HCT116 (cell line): ENCODE measurements at regions not wholly inside any gene's neighbourhood (a gene's known extent, or its start where the extent isn't known, plus 50 kb on each side); places are given as distances from the start of the nearest gene placed in this dataset.

Experiments
- ATAC-seq: fragments of 200-7000 bp; cut with Tn5 transposase; 2 replicates; pipeline ENCODE4 v1.9.1; 2020; ENCODE audit warnings: mild to moderate bottlenecking, moderate library complexity
- BruUV-seq: library from RNA; stranded (reverse); fragments of 400-500 nt; replicated peaks from 2 replicates; lab custom pipeline; 2021; lab: Mats Ljungman, UMichigan
- CTCF ChIA-PET: fragments of 300-600 bp; sonication (Branson Sonifier 250); formaldehyde crosslinking; loops from one replicate; lab custom pipeline; 2021; ENCODE audit warnings: antibody characterized with exemption; lab: Charles Lee
- POLR2A ChIA-PET: fragments of 300-600, 350-600 bp; sonication (Branson Sonifier 250); formaldehyde crosslinking; loops from one replicate; lab custom pipeline; 2021; ENCODE audit warnings: antibody characterized with exemption; lab: Charles Lee
- RAD21 ChIA-PET, 2 experiments: fragments of 300-600 bp; sonication (Branson Sonifier 250); formaldehyde crosslinking; loops; one replicate each; lab custom pipeline; 2023; ENCODE audit warnings: low total read pairs in 2 of 2; ENCODE audit not compliant: uncharacterized antibody in 2 of 2, unreplicated experiment in 2 of 2, low non-redundant PET in 1 of 2; lab: Charles Lee
- DNase-seq: peaks from one replicate; pipeline ENCODE4 v3.0.0-alpha.2; 2010; ENCODE audit warnings: low read depth, low spot score
- H2AFZ ChIP-seq: fragments of 200-600 bp; shearing (Covaris generic), sonication (generic); 2 replicates; pipeline ENCODE4 v1.6.1; 2017; ENCODE audit warnings: low read depth, mixed run types, mixed read lengths, antibody characterized with exemption, low read length; ENCODE audit not compliant: poor library complexity, severe bottlenecking
- H3K27ac ChIP-seq: 2 replicates; pipeline ENCODE4 v1.5.1; 2012; ENCODE audit warnings: low read depth, low read length
- H3K27me3 ChIP-seq: fragments of 200-600 bp; sonication (generic); 2 replicates; pipeline ENCODE4 v1.6.1; 2016; ENCODE audit warnings: mixed run types, low read length, mixed read lengths; ENCODE audit not compliant: insufficient read depth
- H3K36me3 ChIP-seq, 2 experiments: fragments of 200-500 bp in 1 of 2; fragments of 200-600 bp in 1 of 2; sonication (Bioruptor generic) in 1 of 2; sonication (generic) in 1 of 2; 2 replicates each; pipeline versions ENCODE4 v1.5.1 to v1.6.1; 2014 to 2016; ENCODE audit warnings: low read length in 2 of 2, inconsistent platforms in 1 of 2, mixed read lengths in 1 of 2, mixed run types in 1 of 2; ENCODE audit not compliant: insufficient read depth in 2 of 2, control insufficient read depth in 1 of 2
- H3K4me1 ChIP-seq, 2 experiments: fragments of 200-600 bp in 1 of 2; sonication (generic) in 1 of 2; 2 replicates each; pipeline versions ENCODE4 v1.5.1 to v1.6.1; 2012 to 2017; ENCODE audit warnings: low read length in 2 of 2, inconsistent platforms in 1 of 2, mild to moderate bottlenecking in 1 of 2, mixed read lengths in 1 of 2, mixed run types in 1 of 2, moderate library complexity in 1 of 2; ENCODE audit not compliant: insufficient read depth in 2 of 2, control insufficient read depth in 1 of 2
- H3K4me2 ChIP-seq: fragments of 200-600 bp; sonication (generic); 2 replicates; pipeline ENCODE4 v1.6.1; 2017; ENCODE audit warnings: mixed run types, low read length, mixed read lengths
- H3K4me3 ChIP-seq, 2 experiments: fragments of 200-600 bp in 1 of 2; sonication (generic) in 1 of 2; replicated peaks in 1 of 2; 2 replicates each; pipeline ENCODE4 v1.5.1; 2011 to 2016; ENCODE audit warnings: low read length in 2 of 2, control low read depth in 1 of 2, low read depth in 1 of 2, mild to moderate bottlenecking in 1 of 2, mixed read lengths in 1 of 2, mixed run types in 1 of 2
- H3K79me2 ChIP-seq: fragments of 200-600 bp; sonication (generic); 2 replicates; pipeline ENCODE4 v1.6.1; 2017; ENCODE audit warnings: mild to moderate bottlenecking, mixed run types, low read length, moderate library complexity, mixed read lengths; ENCODE audit not compliant: insufficient read depth
- H3K9ac ChIP-seq: fragments of 200-600 bp; sonication (generic); 2 replicates; pipeline ENCODE4 v1.6.1; 2016; ENCODE audit warnings: low read length, mixed read lengths
- H3K9me2 ChIP-seq: fragments of 200-600 bp; sonication (generic), shearing (Covaris generic); 2 replicates; pipeline ENCODE4 v1.6.1; 2017; ENCODE audit warnings: mixed run types, mild to moderate bottlenecking, moderate library complexity; ENCODE audit not compliant: insufficient read depth
- H3K9me3 ChIP-seq, 2 experiments: fragments of 200-500 bp in 1 of 2; fragments of 200-600 bp in 1 of 2; sonication (Bioruptor generic) in 1 of 2; sonication (generic) in 1 of 2; 2 replicates each; pipeline ENCODE4 v1.6.1; 2014 to 2017; ENCODE audit warnings: low read length in 2 of 2, mixed read lengths in 2 of 2, inconsistent platforms in 1 of 2, low read depth in 1 of 2, mild to moderate bottlenecking in 1 of 2, mixed run types in 1 of 2, moderate library complexity in 1 of 2; ENCODE audit not compliant: control insufficient read depth in 1 of 2, insufficient read depth in 1 of 2
- H4K20me1 ChIP-seq: fragments of 200-600 bp; sonication (generic), shearing (Covaris generic); 2 replicates; pipeline ENCODE4 v1.6.1; 2017; ENCODE audit warnings: mixed run types, mild to moderate bottlenecking, moderate library complexity; ENCODE audit not compliant: insufficient read depth
- CBX3 ChIP-seq: IDR thresholded peaks from 2 replicates; pipeline ENCODE4 v1.6.1; 2012; ENCODE audit warnings: low read depth
- CEBPB ChIP-seq: IDR thresholded peaks from 2 replicates; pipeline ENCODE4 v1.6.1; 2012; ENCODE audit warnings: low read depth
- EGR1 ChIP-seq: IDR thresholded peaks from 2 replicates; pipeline ENCODE4 v1.6.1; 2012; ENCODE audit warnings: low read depth
- EZH2 ChIP-seq: fragments of 200-600 bp; sonication (generic); IDR thresholded peaks from 2 replicates; pipeline ENCODE4 v1.6.1; 2017; ENCODE audit warnings: antibody characterized with exemption, mixed run types
- EZH2phosphoT487 ChIP-seq: fragments of 200-600 bp; IDR thresholded peaks from 2 replicates; pipeline ENCODE4 v1.6.1; 2018; ENCODE audit warnings: antibody characterized with exemption, borderline replicate concordance
- FOSL1 ChIP-seq: IDR thresholded peaks from 2 replicates; pipeline ENCODE4 v1.6.1; 2012; ENCODE audit warnings: low read depth
- JUND ChIP-seq: IDR thresholded peaks from 2 replicates; pipeline ENCODE4 v1.6.1; 2012
- POLR2A ChIP-seq: IDR thresholded peaks from 2 replicates; pipeline ENCODE4 v1.7.0; 2011; ENCODE audit warnings: borderline replicate concordance; ENCODE audit not compliant: insufficient read depth, insufficient read length; ENCODE audit errors: extremely low read depth
- POLR2AphosphoS5 ChIP-seq: IDR thresholded peaks from 2 replicates; pipeline ENCODE4 v1.6.1; 2011; ENCODE audit warnings: mild to moderate bottlenecking, low read depth, low read length, moderate library complexity
- RAD21 ChIP-seq: IDR thresholded peaks from 2 replicates; pipeline ENCODE4 v1.6.1; 2012; ENCODE audit warnings: low read depth, mild to moderate bottlenecking
- SIN3A ChIP-seq: IDR thresholded peaks from 2 replicates; pipeline ENCODE4 v1.6.1; 2012; ENCODE audit warnings: low read depth
- ZFX ChIP-seq: fragments of 450-650 bp; IDR thresholded peaks from 2 replicates; pipeline ENCODE4 v1.6.1; 2017
- intact Hi-C: fragments of 100-400 bp; cut with micrococcal nuclease; formaldehyde crosslinking; loops from 2 replicates; pipeline ENCODE4 v1.10.0; 2022
- TF ChIP-seq, protein P1 (sequence below): IDR thresholded peaks from 2 replicates; pipeline ENCODE4 v1.6.1; 2012
- TF ChIP-seq, protein P2 (sequence below): IDR thresholded peaks from 2 replicates; pipeline ENCODE4 v1.6.1; 2012
- TF ChIP-seq, protein P3 (sequence below), 3 experiments: fragments of 200-600 bp in 1 of 3; sonication (generic) in 1 of 3; IDR thresholded peaks in 2 of 3; conservative IDR thresholded peaks in 1 of 3; 2 replicates each; pipeline ENCODE4 v1.5.1; 2012 to 2017; ENCODE audit warnings: low read depth in 2 of 3, low read length in 2 of 3, antibody characterized with exemption in 1 of 3, borderline replicate concordance in 1 of 3, control low read depth in 1 of 3, mild to moderate bottlenecking in 1 of 3, mixed read lengths in 1 of 3, mixed run types in 1 of 3, moderate library complexity in 1 of 3; ENCODE audit not compliant: insufficient read depth in 1 of 3
- TF ChIP-seq, protein P4 (sequence below): IDR thresholded peaks from 2 replicates; pipeline ENCODE4 v1.6.1; 2012; ENCODE audit warnings: low read depth

DNA sequence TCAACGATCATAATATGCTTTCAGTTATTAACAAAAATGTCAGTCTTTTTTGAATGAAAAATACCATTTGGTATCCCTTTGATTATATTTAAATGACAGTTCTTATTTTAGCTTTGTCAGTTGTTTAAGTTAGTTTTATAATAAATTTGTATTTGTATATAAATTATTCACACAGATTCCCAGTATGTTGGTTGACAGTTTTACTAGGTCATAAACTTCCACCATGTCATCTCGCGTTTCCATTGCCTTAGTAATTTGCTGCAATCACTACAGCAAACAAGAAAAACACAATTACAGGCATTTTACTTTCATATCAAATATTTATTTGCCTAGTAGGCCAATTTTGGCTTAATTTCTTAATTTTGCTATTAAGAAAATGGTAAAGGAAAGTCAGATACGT lies 109.6 kb upstream of the ANK2 start:
- Histone ChIP-seq H3K27me3 (no peaks in the 10 kb centered on the region), H3K9me3 (peaks cover 0 to 2% of the 10 kb centered on the region in 2 experiments; a peak in 2 of 4 replicates), H4K20me1 (no peaks in the 10 kb centered on the region), H3K4me2 (no peak overlapping the region), H3K36me3 (no peaks in the 10 kb centered on the region), H3K27ac (no peak overlapping the region), H3K79me2 (no peaks in the 10 kb centered on the region), H3K9ac (no peak overlapping the region), H2AFZ (no peak overlapping the region), H3K9me2 (no peaks in the 10 kb centered on the region), H3K4me3 (no peak overlapping the region), H3K4me1 (no peaks in the 10 kb centered on the region)
- ChIA-PET CTCF (interaction anchor here (0.7 to 3.6 kb wide), 2 partner anchors 12 to 175 kb away, joined by 3 to 35 read pairs; no protein-coding TSS in a partner anchor), RAD21 (interaction anchor here in 1 of 2 experiments (0.6 kb wide), 1 partner anchor 210 kb away, joined by 7 read pairs; no protein-coding TSS in a partner anchor), POLR2A (interaction anchor here (0.6 kb wide), 1 partner anchor 112 kb away, joined by 5 read pairs; no protein-coding TSS in a partner anchor)
- intact Hi-C loops, result no loop called here
- no TSS peak for BruUV-seq
- ATAC-seq, result no peak
- no peak for TF ChIP-seq CEBPB
- no peak for TF ChIP-seq ZFX
- TF ChIP-seq, protein P1, sequence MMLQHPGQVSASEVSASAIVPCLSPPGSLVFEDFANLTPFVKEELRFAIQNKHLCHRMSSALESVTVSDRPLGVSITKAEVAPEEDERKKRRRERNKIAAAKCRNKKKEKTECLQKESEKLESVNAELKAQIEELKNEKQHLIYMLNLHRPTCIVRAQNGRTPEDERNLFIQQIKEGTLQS, result no peak
- TF ChIP-seq, protein P2, sequence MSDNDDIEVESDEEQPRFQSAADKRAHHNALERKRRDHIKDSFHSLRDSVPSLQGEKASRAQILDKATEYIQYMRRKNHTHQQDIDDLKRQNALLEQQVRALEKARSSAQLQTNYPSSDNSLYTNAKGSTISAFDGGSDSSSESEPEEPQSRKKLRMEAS, result no peak
- TF ChIP-seq EZH2, result no peak
- TF ChIP-seq POLR2A, result no peak
- TF ChIP-seq EZH2phosphoT487, result no peak
- TF ChIP-seq, protein P3, sequence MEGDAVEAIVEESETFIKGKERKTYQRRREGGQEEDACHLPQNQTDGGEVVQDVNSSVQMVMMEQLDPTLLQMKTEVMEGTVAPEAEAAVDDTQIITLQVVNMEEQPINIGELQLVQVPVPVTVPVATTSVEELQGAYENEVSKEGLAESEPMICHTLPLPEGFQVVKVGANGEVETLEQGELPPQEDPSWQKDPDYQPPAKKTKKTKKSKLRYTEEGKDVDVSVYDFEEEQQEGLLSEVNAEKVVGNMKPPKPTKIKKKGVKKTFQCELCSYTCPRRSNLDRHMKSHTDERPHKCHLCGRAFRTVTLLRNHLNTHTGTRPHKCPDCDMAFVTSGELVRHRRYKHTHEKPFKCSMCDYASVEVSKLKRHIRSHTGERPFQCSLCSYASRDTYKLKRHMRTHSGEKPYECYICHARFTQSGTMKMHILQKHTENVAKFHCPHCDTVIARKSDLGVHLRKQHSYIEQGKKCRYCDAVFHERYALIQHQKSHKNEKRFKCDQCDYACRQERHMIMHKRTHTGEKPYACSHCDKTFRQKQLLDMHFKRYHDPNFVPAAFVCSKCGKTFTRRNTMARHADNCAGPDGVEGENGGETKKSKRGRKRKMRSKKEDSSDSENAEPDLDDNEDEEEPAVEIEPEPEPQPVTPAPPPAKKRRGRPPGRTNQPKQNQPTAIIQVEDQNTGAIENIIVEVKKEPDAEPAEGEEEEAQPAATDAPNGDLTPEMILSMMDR (IDR thresholded peaks at IDR 0.05 in 2 of 3, conservative IDR thresholded peaks at IDR 0.05 in 1 of 3; ENCODE audit: borderline replicate concordance in 1 of 3, insufficient read depth in 1 of 3, low read depth in 2 of 3, low read length in 2 of 3), result no peak
- TF ChIP-seq POLR2AphosphoS5, result no peak
- TF ChIP-seq FOSL1, result no peak
- no peak for TF ChIP-seq SIN3A
- TF ChIP-seq RAD21, result no peak
- no peak for TF ChIP-seq CBX3
- TF ChIP-seq, protein P4, sequence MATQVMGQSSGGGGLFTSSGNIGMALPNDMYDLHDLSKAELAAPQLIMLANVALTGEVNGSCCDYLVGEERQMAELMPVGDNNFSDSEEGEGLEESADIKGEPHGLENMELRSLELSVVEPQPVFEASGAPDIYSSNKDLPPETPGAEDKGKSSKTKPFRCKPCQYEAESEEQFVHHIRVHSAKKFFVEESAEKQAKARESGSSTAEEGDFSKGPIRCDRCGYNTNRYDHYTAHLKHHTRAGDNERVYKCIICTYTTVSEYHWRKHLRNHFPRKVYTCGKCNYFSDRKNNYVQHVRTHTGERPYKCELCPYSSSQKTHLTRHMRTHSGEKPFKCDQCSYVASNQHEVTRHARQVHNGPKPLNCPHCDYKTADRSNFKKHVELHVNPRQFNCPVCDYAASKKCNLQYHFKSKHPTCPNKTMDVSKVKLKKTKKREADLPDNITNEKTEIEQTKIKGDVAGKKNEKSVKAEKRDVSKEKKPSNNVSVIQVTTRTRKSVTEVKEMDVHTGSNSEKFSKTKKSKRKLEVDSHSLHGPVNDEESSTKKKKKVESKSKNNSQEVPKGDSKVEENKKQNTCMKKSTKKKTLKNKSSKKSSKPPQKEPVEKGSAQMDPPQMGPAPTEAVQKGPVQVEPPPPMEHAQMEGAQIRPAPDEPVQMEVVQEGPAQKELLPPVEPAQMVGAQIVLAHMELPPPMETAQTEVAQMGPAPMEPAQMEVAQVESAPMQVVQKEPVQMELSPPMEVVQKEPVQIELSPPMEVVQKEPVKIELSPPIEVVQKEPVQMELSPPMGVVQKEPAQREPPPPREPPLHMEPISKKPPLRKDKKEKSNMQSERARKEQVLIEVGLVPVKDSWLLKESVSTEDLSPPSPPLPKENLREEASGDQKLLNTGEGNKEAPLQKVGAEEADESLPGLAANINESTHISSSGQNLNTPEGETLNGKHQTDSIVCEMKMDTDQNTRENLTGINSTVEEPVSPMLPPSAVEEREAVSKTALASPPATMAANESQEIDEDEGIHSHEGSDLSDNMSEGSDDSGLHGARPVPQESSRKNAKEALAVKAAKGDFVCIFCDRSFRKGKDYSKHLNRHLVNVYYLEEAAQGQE, result no peak
- TF ChIP-seq JUND, result no peak
- TF ChIP-seq EGR1, result no peak
- no peak for DNase-seq
